Endothelial cell of hepatic sinusoid (primary cell): ENCODE measurements at regions not wholly inside any gene's neighbourhood (a gene's known extent, or its start where the extent isn't known, plus 50 kb on each side); places are given as distances from the start of the nearest gene placed in this dataset.

Source experiments
- in situ Hi-C: cut with HindIII; loops from 2 replicates; pipeline ENCODE4 v1.10.0; 2017; ENCODE audit warnings: low sequenced_read_pairs

- in situ Hi-C loops: no loop called here
Measured at GRCh38 chr4:111979921-111980320, 165.3 kb upstream of the FAM241A start.

- in situ Hi-C loops: no loop called here
Measured at GRCh38 chr4:111982089-111982488, 163.2 kb upstream of the FAM241A start.

GRCh38 chr4:111984169-111984819, 161.0 kb upstream of the FAM241A start:
- in situ Hi-C loops: no loop called here

- in situ Hi-C loops: no loop called here
Measured at GRCh38 chr4:111985426-111985825, 159.8 kb upstream of the FAM241A start.

GRCh38 chr4:111986095-111986494, 159.2 kb upstream of the FAM241A start:
- in situ Hi-C loops: no loop called here

- in situ Hi-C loops: no loop called here
Measured at GRCh38 chr4:111988514-111988913, 156.7 kb upstream of the FAM241A start.

- in situ Hi-C loops: no loop called here
Measured at GRCh38 chr4:111989817-111990216, 155.4 kb upstream of the FAM241A start.

- in situ Hi-C loops: no loop called here
Measured at GRCh38 chr4:111991163-111991562, 154.1 kb upstream of the FAM241A start.

GRCh38 chr4:111991797-111992196, 153.5 kb upstream of the FAM241A start:
- in situ Hi-C loops: no loop called here

- in situ Hi-C loops: no loop called here
Measured at GRCh38 chr4:111992351-111993168, 152.7 kb upstream of the FAM241A start.

GRCh38 chr4:111994392-111994791, 150.9 kb upstream of the FAM241A start:
- in situ Hi-C loops: no loop called here

GRCh38 chr4:111997785-111998184, 147.5 kb upstream of the FAM241A start:
- in situ Hi-C loops: no loop called here

GRCh38 chr4:111999801-112000200, 145.5 kb upstream of the FAM241A start:
- in situ Hi-C loops: no loop called here

- in situ Hi-C loops: no loop called here
Measured at GRCh38 chr4:112001041-112001440, 144.2 kb upstream of the FAM241A start.

- in situ Hi-C loops: no loop called here
Measured at GRCh38 chr4:112002248-112002661, 143.0 kb upstream of the FAM241A start.

GRCh38 chr4:112003231-112003907, 141.9 kb upstream of the FAM241A start:
- in situ Hi-C loops: no loop called here

GRCh38 chr4:112005027-112005426, 140.2 kb upstream of the FAM241A start:
- in situ Hi-C loops: no loop called here

- in situ Hi-C loops: no loop called here
Measured at GRCh38 chr4:112007391-112007790, 137.9 kb upstream of the FAM241A start.

- in situ Hi-C loops: no loop called here
Measured at GRCh38 chr4:112015960-112016359, 129.3 kb upstream of the FAM241A start.

GRCh38 chr4:112023402-112023950, 121.8 kb upstream of the FAM241A start:
- in situ Hi-C loops: no loop called here

GRCh38 chr4:112026058-112026457, 119.2 kb upstream of the FAM241A start:
- in situ Hi-C loops: no loop called here
